ENCODE measurements at regions not wholly inside any gene's neighbourhood (a gene's known extent, or its start where the extent isn't known, plus 50 kb on each side); places are given as distances from the start of the nearest gene placed in this dataset.

GRCh38 chr15:29997499-29997898 is 85.3 kb upstream of the GOLGA8J start:
- H3K27ac ChIP-seq (ENCODE audit: extremely low read length, insufficient read depth, low read length), result no peak overlapping the region
- ATAC-seq (no peak), DNase-seq (ENCODE audit: low spot score) (no peak), FAIRE-seq (no peak)
- H2AFZ ChIP-seq (ENCODE audit: low read length), result no peak overlapping the region
- 0 out of 2 replicates have a peak, but pooled peaks cover 8% of the 10 kb centered on the region for H3K4me1 ChIP-seq (ENCODE audit: insufficient read depth, low read length)
- no TSS peak for BruUV-seq (replicated peaks)
- H3K79me2 ChIP-seq (ENCODE audit: insufficient read depth, low read length), result no peaks in the 10 kb centered on the region
- in situ Hi-C loops (cut with HindIII; ENCODE audit: extremely low pct_ligation_motif_present, low pct_unique_long_range_greater_than_20kb) (no loop called here), intact Hi-C loops (cut with micrococcal nuclease; ENCODE audit: unreplicated experiment) (no loop called here)
- no peaks in the 10 kb centered on the region for H3K9me3 ChIP-seq (ENCODE audit: low read length)
- no peaks in the 10 kb centered on the region for H4K20me1 ChIP-seq (ENCODE audit: insufficient read depth, low read length)
- peaks cover 0 to 4% of the 10 kb centered on the region in 2 experiments; a peak in 1 of 5 replicates for H3K27me3 ChIP-seq (ENCODE audit: control insufficient read depth in 1 of 2, insufficient read depth in 2 of 2, low read length in 2 of 2)
- H3K36me3 ChIP-seq (replicated peaks in 1 of 2; ENCODE audit: control insufficient read depth in 1 of 2, insufficient read depth in 2 of 2, low read length in 2 of 2), result no peaks in the 10 kb centered on the region
- H3K4me2 ChIP-seq (ENCODE audit: low read depth, low read length), result no peak overlapping the region
- ChIA-PET CTCF (ENCODE audit: low intra/inter-chr PET ratio, low total read pairs) (no interaction called here), POLR2A (no interaction called here)
- H3K4me3 ChIP-seq (replicated peaks in 1 of 3; ENCODE audit: insufficient read depth in 1 of 3, low read depth in 2 of 3, low read length in 3 of 3), result no peak overlapping the region
- WGBS (ENCODE audit: low lambda C conversion rate), result 10% methylated on average over 6 of the region's 6 CpGs
- no peak overlapping the region for H3K9ac ChIP-seq (ENCODE audit: insufficient read depth, low read depth, low read length)
- TF ChIP-seq ZZZ3 (CRISPR knock-in tag; IDR thresholded peaks at IDR 0.05; ENCODE audit: borderline replicate concordance) (no peak), SMARCE1 (IDR thresholded peaks at IDR 0.05; ENCODE audit: borderline replicate concordance) (no peak), SOX5 (CRISPR knock-in tag; IDR thresholded peaks at IDR 0.05; ENCODE audit: borderline replicate concordance) (no peak), ZNF503 (CRISPR knock-in tag; IDR thresholded peaks at IDR 0.05) (no peak), CBX2 (IDR thresholded peaks at IDR 0.05; ENCODE audit: low read depth, low read length) (no peak), CBX2 (CRISPR knock-in tag; IDR thresholded peaks at IDR 0.05; ENCODE audit: low read depth) (no peak), KLF9 (CRISPR knock-in tag; IDR thresholded peaks at IDR 0.05; ENCODE audit: low read depth) (no peak), ISX (CRISPR knock-in tag; conservative IDR thresholded peaks at IDR 0.05) (no peak), SKIL (CRISPR knock-in tag; IDR thresholded peaks at IDR 0.05; ENCODE audit: borderline replicate concordance) (no peak), ZNF451 (CRISPR knock-in tag; IDR thresholded peaks at IDR 0.05) (no peak), SRY (CRISPR knock-in tag; IDR thresholded peaks at IDR 0.05) (no peak), KLF6 (CRISPR knock-in tag; IDR thresholded peaks at IDR 0.05) (no peak), ZNF337 (CRISPR knock-in tag; IDR thresholded peaks at IDR 0.05; ENCODE audit: borderline replicate concordance, low read depth) (no peak), BCL6 (CRISPR knock-in tag; IDR thresholded peaks at IDR 0.05) (no peak), HMG20B (CRISPR knock-in tag; conservative IDR thresholded peaks at IDR 0.05) (no peak), CSRNP2 (CRISPR knock-in tag; conservative IDR thresholded peaks at IDR 0.05; ENCODE audit: low read depth) (no peak), HMGXB3 (CRISPR knock-in tag; IDR thresholded peaks at IDR 0.05; ENCODE audit: borderline replicate concordance) (no peak)
